H9 (cell line): ENCODE measurements at regions not wholly inside any gene's neighbourhood (a gene's known extent, or its start where the extent isn't known, plus 50 kb on each side); places are given as distances from the start of the nearest gene placed in this dataset.

ENCODE experiments used
- DNase-seq: peaks from one replicate; pipeline ENCODE4 v3.0.0-alpha.2; 2017
- H2AFZ ChIP-seq: one replicate; pipeline ENCODE4 v1.6.1; 2013; ENCODE audit warnings: mild to moderate bottlenecking, low read length, control low read depth, moderate library complexity
- H2AK5ac ChIP-seq: 2 replicates; pipeline ENCODE4 v1.6.1; 2013; ENCODE audit warnings: low read length, control low read depth, mixed read lengths; ENCODE audit not compliant: insufficient read length
- H2BK120ac ChIP-seq: one replicate; pipeline ENCODE4 v1.6.1; 2013; ENCODE audit warnings: low read depth, mild to moderate bottlenecking, low read length, control low read depth, inconsistent platforms; ENCODE audit not compliant: poor library complexity, severe bottlenecking
- H2BK12ac ChIP-seq: 2 replicates; pipeline ENCODE4 v1.6.1; 2013; ENCODE audit warnings: low read length, control low read depth, mixed read lengths, low read depth; ENCODE audit not compliant: insufficient read length
- H2BK15ac ChIP-seq: 2 replicates; pipeline ENCODE4 v1.6.1; 2013; ENCODE audit warnings: low read depth, low read length, control low read depth
- H2BK20ac ChIP-seq: one replicate; pipeline ENCODE4 v1.6.1; 2013; ENCODE audit warnings: low read depth, mild to moderate bottlenecking, low read length, control low read depth, inconsistent platforms; ENCODE audit not compliant: poor library complexity, severe bottlenecking
- H2BK5ac ChIP-seq: 2 replicates; pipeline ENCODE4 v1.6.1; 2013; ENCODE audit warnings: low read length, control low read depth, mixed read lengths; ENCODE audit not compliant: insufficient read length
- H3K14ac ChIP-seq: 2 replicates; pipeline ENCODE4 v1.6.1; 2013; ENCODE audit warnings: low read length, control low read depth; ENCODE audit not compliant: insufficient read depth
- H3K18ac ChIP-seq: 2 replicates; pipeline ENCODE4 v1.6.1; 2013; ENCODE audit warnings: low read depth, mild to moderate bottlenecking, mixed read lengths, low read length, control low read depth; ENCODE audit not compliant: insufficient read length
- H3K23ac ChIP-seq: 2 replicates; pipeline ENCODE4 v1.6.1; 2013; ENCODE audit warnings: low read length, control low read depth, mixed read lengths, low read depth; ENCODE audit not compliant: insufficient read length
- H3K23me2 ChIP-seq: 2 replicates; pipeline ENCODE4 v1.6.1; 2013; ENCODE audit warnings: low read depth, mild to moderate bottlenecking, mixed read lengths, low read length, control low read depth; ENCODE audit not compliant: insufficient read length, poor library complexity, severe bottlenecking
- H3K27ac ChIP-seq: 2 replicates; pipeline ENCODE4 v1.5.1; 2013; ENCODE audit warnings: low read length, control low read depth, mixed read lengths, low read depth; ENCODE audit not compliant: insufficient read length
- H3K27me3 ChIP-seq: 2 replicates; pipeline ENCODE4 v1.6.1; 2013; ENCODE audit warnings: low read length, control low read depth, inconsistent platforms; ENCODE audit not compliant: insufficient read depth
- H3K4ac ChIP-seq: 2 replicates; pipeline ENCODE4 v1.6.1; 2013; ENCODE audit warnings: low read depth, mild to moderate bottlenecking, control low read depth, inconsistent platforms, low read length, moderate library complexity
- H3K4me1 ChIP-seq: 2 replicates; pipeline ENCODE4 v1.6.1; 2013; ENCODE audit warnings: low read length, control low read depth, inconsistent platforms; ENCODE audit not compliant: insufficient read depth
- H3K4me2 ChIP-seq: 2 replicates; pipeline ENCODE4 v1.6.1; 2013; ENCODE audit warnings: low read length, control low read depth, mixed read lengths; ENCODE audit not compliant: insufficient read length, insufficient read depth
- H3K56ac ChIP-seq: 2 replicates; pipeline ENCODE4 v1.6.1; 2013; ENCODE audit warnings: low read depth, mild to moderate bottlenecking, mixed read lengths, low read length, control low read depth; ENCODE audit not compliant: insufficient read length
- H3K79me1 ChIP-seq: 2 replicates; pipeline ENCODE4 v1.6.1; 2013; ENCODE audit warnings: low read depth, mild to moderate bottlenecking, moderate library complexity, low read length, control low read depth, inconsistent platforms; ENCODE audit not compliant: insufficient read depth, poor library complexity, severe bottlenecking
- H3K79me2 ChIP-seq: 2 replicates; pipeline ENCODE4 v1.6.1; 2013; ENCODE audit warnings: low read length, control low read depth, inconsistent platforms; ENCODE audit not compliant: insufficient read depth
- H3K9ac ChIP-seq: 2 replicates; pipeline ENCODE4 v1.6.1; 2013; ENCODE audit warnings: low read length, control low read depth, mixed read lengths; ENCODE audit not compliant: insufficient read length; ENCODE audit errors: extremely low read depth
- H3K9me3 ChIP-seq: one replicate; pipeline ENCODE4 v1.6.1; 2013; ENCODE audit warnings: low read depth, low read length, inconsistent platforms; ENCODE audit not compliant: control insufficient read depth
- H3T11ph ChIP-seq: one replicate; pipeline ENCODE4 v1.6.1; 2013; ENCODE audit warnings: mild to moderate bottlenecking, low read length, control low read depth, inconsistent platforms
- H4K20me1 ChIP-seq: one replicate; pipeline ENCODE4 v1.6.1; 2013; ENCODE audit not compliant: control insufficient read depth, insufficient read length, insufficient read depth
- H4K5ac ChIP-seq: 2 replicates; pipeline ENCODE4 v1.6.1; 2013; ENCODE audit warnings: low read depth, mild to moderate bottlenecking, mixed read lengths, low read length, control low read depth; ENCODE audit not compliant: insufficient read length
- H4K8ac ChIP-seq: replicated peaks from 2 replicates; pipeline ENCODE4 v1.6.1; 2013; ENCODE audit warnings: low read length, control low read depth, mixed read lengths, low read depth; ENCODE audit not compliant: insufficient read length
- H4K91ac ChIP-seq: 2 replicates; pipeline ENCODE4 v1.6.1; 2013; ENCODE audit warnings: low read depth, mild to moderate bottlenecking, moderate library complexity, mixed read lengths, low read length, control low read depth; ENCODE audit not compliant: insufficient read length
- H3K27ac Mint-ChIP-seq, 3 experiments: 2 replicates in 2 of 3; 3 replicates in 1 of 3; pipeline ENCODE4 v1.8.0; 2020 to 2021; ENCODE audit warnings: mixed read lengths in 3 of 3, mild to moderate bottlenecking in 1 of 3, moderate library complexity in 1 of 3
- H3K27me3 Mint-ChIP-seq: 2 replicates; pipeline ENCODE4 v1.8.0; 2021; ENCODE audit warnings: low read depth, mild to moderate bottlenecking, moderate library complexity, mixed read lengths
- H3K36me3 Mint-ChIP-seq, 3 experiments: 2 replicates in 2 of 3; 3 replicates in 1 of 3; pipeline ENCODE4 v1.8.0; 2020 to 2021; ENCODE audit warnings: low read depth in 3 of 3, mixed read lengths in 3 of 3; ENCODE audit not compliant: insufficient read depth in 1 of 3
- H3K4me1 Mint-ChIP-seq, 2 experiments: 2 replicates each; pipeline ENCODE4 v1.8.0; 2020; ENCODE audit warnings: mixed read lengths in 2 of 2
- H3K4me3 Mint-ChIP-seq, 2 experiments: 2 replicates in 1 of 2; 3 replicates in 1 of 2; pipeline ENCODE4 v1.8.0; 2020 to 2021; ENCODE audit warnings: mild to moderate bottlenecking in 2 of 2, mixed read lengths in 2 of 2, moderate library complexity in 1 of 2
- H3K9me3 Mint-ChIP-seq, 2 experiments: 2 replicates in 1 of 2; 3 replicates in 1 of 2; pipeline ENCODE4 v1.8.0; 2020; ENCODE audit warnings: mild to moderate bottlenecking in 2 of 2, mixed read lengths in 2 of 2, moderate library complexity in 1 of 2
- CTCF ChIP-seq: fragments of 200-600 bp; sonication (generic); conservative IDR thresholded peaks from 3 replicates; pipeline ENCODE4 v1.8.0; 2021; ENCODE audit warnings: antibody characterized with exemption, mild to moderate bottlenecking

GRCh38 chr9:78997296-78997695 is 574.5 kb upstream of the TLE4 start:
- H3K27ac Mint-ChIP-seq = no peak overlapping the region
- H2AK5ac ChIP-seq = no peak overlapping the region

More at GRCh38 chr9:78997296-78997695, 574.5 kb upstream of the TLE4 start:
- Mint-ChIP-seq H3K9me3 (no peaks in the 10 kb centered on the region), H3K36me3 (no peaks in the 10 kb centered on the region), H3K4me3 (no peak overlapping the region), H3K27me3 (no peaks in the 10 kb centered on the region), H3K4me1 (peaks cover 0 to 5% of the 10 kb centered on the region in 2 experiments; a peak in 2 of 4 replicates)
- no peak for DNase-seq
- Histone ChIP-seq H3T11ph (no peak overlapping the region), H3K56ac (no peak overlapping the region), H3K14ac (no peak overlapping the region), H3K23ac (no peak overlapping the region), H2BK120ac (no peak overlapping the region), H4K20me1 (no peaks in the 10 kb centered on the region), H2BK5ac (no peak overlapping the region), H3K4me2 (no peak overlapping the region), H4K91ac (no peak overlapping the region), H3K79me2 (no peaks in the 10 kb centered on the region), H2BK20ac (no peak overlapping the region), H2BK15ac (no peak overlapping the region), H3K9me3 (no peaks in the 10 kb centered on the region), H3K27ac (no peak overlapping the region), H3K79me1 (no peaks in the 10 kb centered on the region), H3K9ac (no peak overlapping the region), H2BK12ac (no peak overlapping the region), H3K18ac (no peak overlapping the region), H4K8ac (no peak overlapping the region), H2AFZ (no peak overlapping the region), H3K27me3 (no peaks in the 10 kb centered on the region), H3K4ac (no peak overlapping the region), H4K5ac (no peak overlapping the region), H3K4me1 (no peaks in the 10 kb centered on the region), H3K23me2 (no peaks in the 10 kb centered on the region)
- no peak for TF ChIP-seq CTCF
